Liver (tissue), 3 donors: ENCODE measurements at regions not wholly inside any gene's neighbourhood (a gene's known extent, or its start where the extent isn't known, plus 50 kb on each side); places are given as distances from the start of the nearest gene placed in this dataset.

Experiments
- CTCF ChIP-seq: fragments of 150-350 bp; IDR thresholded peaks from 2 replicates; pipeline ENCODE4 v1.5.1; 2017; ENCODE audit warnings: improper control_type of control experiment, low read depth, low read length; ENCODE audit not compliant: missing input control
- FOXA1 ChIP-seq: IDR thresholded peaks from 2 replicates; pipeline ENCODE4 v1.6.1; 2016; ENCODE audit warnings: antibody characterized with exemption
- HNF4G ChIP-seq: IDR thresholded peaks from 2 replicates; pipeline ENCODE4 v1.6.1; 2016; ENCODE audit warnings: antibody characterized with exemption
- RAD21 ChIP-seq, 2 donors: IDR thresholded peaks; 2 replicates each; pipeline ENCODE4 v1.6.1; 2016; ENCODE audit warnings: antibody characterized with exemption in 2 of 2, mild to moderate bottlenecking in 2 of 2
- SP1 ChIP-seq: IDR thresholded peaks from 2 replicates; pipeline ENCODE4 v1.6.1; 2018; ENCODE audit warnings: antibody characterized with exemption, mild to moderate bottlenecking
- donor health status: healthy.
- donor health status: healthy.

DNA sequence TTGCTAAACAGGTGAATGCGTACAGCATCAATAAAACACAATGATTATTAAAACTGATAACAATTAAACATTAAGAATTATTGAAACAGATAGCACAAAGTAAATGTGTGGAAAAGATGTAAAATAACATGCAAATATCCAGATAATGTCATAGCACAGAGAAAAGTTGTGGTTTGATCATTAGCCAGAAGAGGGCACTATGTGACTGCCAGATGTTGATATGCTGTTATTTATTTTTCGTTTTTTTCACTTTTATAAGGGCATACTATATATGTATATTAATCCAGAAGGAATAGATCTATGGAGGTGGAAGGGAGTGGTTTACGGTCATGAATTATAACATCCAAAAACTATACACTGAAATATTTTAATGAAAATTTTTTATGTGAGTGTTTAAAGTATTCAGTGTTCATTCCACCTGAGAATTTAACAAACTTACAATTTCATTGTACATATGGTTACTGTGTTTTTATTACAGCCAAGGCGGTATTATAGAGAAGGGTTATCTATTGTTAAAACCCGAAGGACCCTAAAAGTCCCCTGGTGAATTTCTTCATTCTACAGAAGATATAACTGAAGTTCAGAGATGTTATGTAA, 211.9 kb upstream of the UGT8 start:
- TF ChIP-seq SP1 (no peak), CTCF (peak; percentile 64), RAD21 (IDR thresholded peaks at IDR 0.05) (peak; percentile 87 to 88), HNF4G (no peak), FOXA1 (no peak)
